Thyroid gland (tissue), 4 donors: ENCODE measurements at regions not wholly inside any gene's neighbourhood (a gene's known extent, or its start where the extent isn't known, plus 50 kb on each side); places are given as distances from the start of the nearest gene placed in this dataset.
"Not testable (repeated sequence)": the region's sequence is repeated elsewhere in the genome, so short reads cannot be mapped to it uniquely, and the experiment has no call there.

ENCODE experiments used
- DNase-seq, 2 donors: peaks; one replicate each; pipeline ENCODE4 v3.0.0-alpha.2; 2019
- H3K27ac ChIP-seq, 3 donors: fragments of 200-600 bp; sonication (generic); 1 replicate in 2 of 3; 2 replicates in 1 of 3; pipeline ENCODE4 v1.5.1; 2016 to 2019; ENCODE audit warnings: mild to moderate bottlenecking in 1 of 3, moderate library complexity in 1 of 3
- H3K27me3 ChIP-seq: fragments of 200-600 bp; sonication (generic); one replicate; pipeline ENCODE4 v1.5.1; 2019
- H3K36me3 ChIP-seq, 2 donors: fragments of 200-600 bp; sonication (generic); one replicate each; pipeline ENCODE4 v1.5.1; 2016 to 2019
- H3K4me1 ChIP-seq, 2 donors: fragments of 200-600 bp; sonication (generic); one replicate each; pipeline ENCODE4 v1.5.1; 2017 to 2019
- H3K4me3 ChIP-seq, 3 donors: fragments of 200-600 bp; sonication (generic); replicated peaks in 1 of 3; 1 replicate in 2 of 3; 2 replicates in 1 of 3; pipeline ENCODE4 v1.5.1; 2016; ENCODE audit warnings: mild to moderate bottlenecking in 1 of 3
- H3K9me3 ChIP-seq: fragments of 200-600 bp; sonication (generic); one replicate; pipeline ENCODE4 v1.5.1; 2017
- CTCF ChIP-seq, 6 experiments: fragments of 200-600 bp in 3 of 6; fragments of 450-650 bp in 3 of 6; sonication (generic) in 3 of 6; IDR thresholded peaks; one replicate each; pipeline ENCODE4 v1.5.1; 2016 to 2019; ENCODE audit warnings: antibody characterized with exemption in 6 of 6, mild to moderate bottlenecking in 2 of 6, inconsistent platforms in 1 of 6, moderate library complexity in 1 of 6
- POLR2A ChIP-seq, 2 donors: fragments of 450-650 bp; IDR thresholded peaks; one replicate each; pipeline ENCODE4 v1.6.1; 2017; ENCODE audit warnings: antibody characterized with exemption in 2 of 2, mild to moderate bottlenecking in 2 of 2, moderate library complexity in 1 of 2
- WGBS, 2 donors: methylation state at CpG; one replicate each; pipeline ENCODE4 v1.1.5; 2017; 5-methylcytosine and 5-hydroxymethylcytosine counted together
- intact Hi-C: fragments of 100-400 bp; cut with DNase I; formaldehyde crosslinking; loops from one replicate; pipeline ENCODE4 v1.15.1; 2023

GRCh38 chr6:865846-866245, 172.9 kb upstream of the EXOC2 start:
- no peaks in the 10 kb centered on the region for H3K27me3 ChIP-seq
- no peaks in the 10 kb centered on the region for H3K4me1 ChIP-seq
- H3K9me3 ChIP-seq: no peaks in the 10 kb centered on the region
- WGBS, 2 donors: 91 to 97% methylated on average over 4 of the region's 4 CpGs
- no peak for DNase-seq
- intact Hi-C loops: no loop called here
- TF ChIP-seq CTCF (IDR thresholded peaks at IDR 0.05) (no peak), POLR2A (IDR thresholded peaks at IDR 0.05) (no peak)
- H3K27ac ChIP-seq: no peak overlapping the region
- no peaks in the 10 kb centered on the region for H3K36me3 ChIP-seq
- no peak overlapping the region for H3K4me3 ChIP-seq

DNA sequence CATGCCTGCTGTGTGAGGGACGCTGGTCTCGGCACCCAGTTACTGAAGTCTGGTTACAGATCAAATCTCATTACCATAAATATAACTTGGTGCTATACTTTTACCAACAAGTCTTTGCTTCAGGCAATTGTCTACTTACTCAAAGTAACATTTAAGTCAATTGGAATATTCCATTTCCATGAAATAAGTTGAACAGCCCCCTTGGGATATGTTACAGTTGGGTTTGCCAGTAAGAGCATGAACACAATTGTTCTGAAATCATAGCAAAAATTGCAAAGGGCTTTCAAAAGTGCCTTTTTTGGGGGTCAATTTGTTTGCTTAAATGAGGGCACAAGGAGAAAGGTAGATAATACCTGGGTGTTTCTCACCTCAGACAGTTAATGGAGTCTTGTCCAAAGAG, 170.9 kb upstream of the EXOC2 start:
- Histone ChIP-seq H3K4me3 (no peak overlapping the region), H3K9me3 (no peaks in the 10 kb centered on the region), H3K27me3 (no peaks in the 10 kb centered on the region), H3K4me1 (no peaks in the 10 kb centered on the region), H3K27ac (no peak overlapping the region), H3K36me3 (no peaks in the 10 kb centered on the region)
- intact Hi-C loops: no loop called here
- 78% methylated on average over 2 of the region's 2 CpGs for WGBS, 2 donors
- TF ChIP-seq CTCF (IDR thresholded peaks at IDR 0.05) (no peak), POLR2A (IDR thresholded peaks at IDR 0.05) (no peak)
- no peak for DNase-seq

DNA sequence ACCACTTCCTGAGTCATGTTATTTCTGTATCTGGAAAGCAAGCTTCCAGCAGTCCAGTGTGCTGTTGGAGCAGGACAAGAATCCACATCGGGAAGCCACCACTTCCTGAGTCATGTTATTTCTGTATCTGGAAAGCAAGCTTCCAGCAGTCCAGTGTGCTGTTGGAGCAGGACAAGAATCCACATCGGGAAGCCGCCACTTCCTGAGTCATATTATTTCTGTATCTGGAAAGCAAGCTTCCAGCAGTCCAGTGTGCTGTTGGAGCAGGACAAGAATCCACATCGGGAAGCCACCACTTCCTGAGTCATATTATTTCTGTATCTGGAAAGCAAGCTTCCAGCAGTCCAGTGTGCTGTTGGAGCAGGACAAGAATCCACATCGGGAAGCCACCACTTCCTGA, 170.2 kb upstream of the EXOC2 start:
- 70% methylated on average over 3 of the region's 5 CpGs; no CpG with 5 or more reads in 1 of the 2 donors for WGBS, 2 donors
- H3K4me1 ChIP-seq, DNase-seq, H3K9me3 ChIP-seq, H3K27me3 ChIP-seq, H3K27ac ChIP-seq, H3K4me3 ChIP-seq, H3K36me3 ChIP-seq, intact Hi-C loops: not testable (repeated sequence)

- TF ChIP-seq POLR2A (IDR thresholded peaks at IDR 0.05) (no peak), CTCF (IDR thresholded peaks at IDR 0.05) (no peak)
- no peak overlapping the region for H3K4me3 ChIP-seq
- 88 to 92% methylated on average over 4 of the region's 4 CpGs for WGBS, 2 donors
- H3K27me3 ChIP-seq: no peaks in the 10 kb centered on the region
- no peak for DNase-seq
- intact Hi-C loops: no loop called here
- no peaks in the 10 kb centered on the region for H3K9me3 ChIP-seq
- H3K27ac ChIP-seq: no peak overlapping the region
- H3K4me1 ChIP-seq: no peaks in the 10 kb centered on the region
- H3K36me3 ChIP-seq: no peaks in the 10 kb centered on the region
Observed at GRCh38 chr6:859936-860335, 167.0 kb upstream of the EXOC2 start.

- Histone ChIP-seq H3K36me3 (no peaks in the 10 kb centered on the region), H3K9me3 (no peaks in the 10 kb centered on the region), H3K4me1 (no peaks in the 10 kb centered on the region), H3K27me3 (no peaks in the 10 kb centered on the region), H3K27ac (no peak overlapping the region), H3K4me3 (no peak overlapping the region)
- no peak for DNase-seq
- 71 to 76% methylated on average over 12 of the region's 12 CpGs for WGBS, 2 donors
- no peak for TF ChIP-seq CTCF (IDR thresholded peaks at IDR 0.05)
- TF ChIP-seq POLR2A (IDR thresholded peaks at IDR 0.05): no peak
- intact Hi-C loops: no loop called here
Observed at GRCh38 chr6:854406-855118, 161.6 kb upstream of the EXOC2 start.

DNA sequence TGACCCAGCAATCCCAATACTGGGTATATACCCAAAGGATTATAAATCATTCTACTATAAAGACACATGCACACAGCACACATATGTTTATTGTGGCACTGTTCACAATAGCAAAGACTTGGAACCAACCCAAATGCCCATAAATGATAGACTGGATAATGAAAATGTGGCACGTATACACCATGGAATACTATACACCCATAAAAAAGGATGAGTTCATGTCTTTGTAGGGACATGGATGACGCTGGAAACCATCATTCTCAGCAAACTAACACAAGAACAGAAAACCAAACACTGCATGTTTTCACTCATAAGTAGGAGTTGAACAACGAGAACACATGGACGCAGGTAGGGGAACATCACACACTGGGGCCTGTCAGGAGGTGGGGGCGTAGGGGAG, 159.3 kb upstream of the EXOC2 start:
- intact Hi-C loops, H3K27me3 ChIP-seq, H3K36me3 ChIP-seq, DNase-seq, H3K9me3 ChIP-seq, H3K4me3 ChIP-seq, H3K4me1 ChIP-seq, H3K27ac ChIP-seq: not testable (repeated sequence)
- WGBS, 2 donors: 91 to 95% methylated on average over 5 of the region's 5 CpGs
